ENCODE measurements at regions not wholly inside any gene's neighbourhood (a gene's known extent, or its start where the extent isn't known, plus 50 kb on each side); places are given as distances from the start of the nearest gene placed in this dataset.

- TF ChIP-seq, protein P1, sequence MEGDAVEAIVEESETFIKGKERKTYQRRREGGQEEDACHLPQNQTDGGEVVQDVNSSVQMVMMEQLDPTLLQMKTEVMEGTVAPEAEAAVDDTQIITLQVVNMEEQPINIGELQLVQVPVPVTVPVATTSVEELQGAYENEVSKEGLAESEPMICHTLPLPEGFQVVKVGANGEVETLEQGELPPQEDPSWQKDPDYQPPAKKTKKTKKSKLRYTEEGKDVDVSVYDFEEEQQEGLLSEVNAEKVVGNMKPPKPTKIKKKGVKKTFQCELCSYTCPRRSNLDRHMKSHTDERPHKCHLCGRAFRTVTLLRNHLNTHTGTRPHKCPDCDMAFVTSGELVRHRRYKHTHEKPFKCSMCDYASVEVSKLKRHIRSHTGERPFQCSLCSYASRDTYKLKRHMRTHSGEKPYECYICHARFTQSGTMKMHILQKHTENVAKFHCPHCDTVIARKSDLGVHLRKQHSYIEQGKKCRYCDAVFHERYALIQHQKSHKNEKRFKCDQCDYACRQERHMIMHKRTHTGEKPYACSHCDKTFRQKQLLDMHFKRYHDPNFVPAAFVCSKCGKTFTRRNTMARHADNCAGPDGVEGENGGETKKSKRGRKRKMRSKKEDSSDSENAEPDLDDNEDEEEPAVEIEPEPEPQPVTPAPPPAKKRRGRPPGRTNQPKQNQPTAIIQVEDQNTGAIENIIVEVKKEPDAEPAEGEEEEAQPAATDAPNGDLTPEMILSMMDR (IDR thresholded peaks at IDR 0.05): no peak
- TF ChIP-seq POLR2A (IDR thresholded peaks at IDR 0.05): no peak
- no peak for TF ChIP-seq EP300 (IDR thresholded peaks at IDR 0.05)
- no peaks in the 10 kb centered on the region for H3K27me3 ChIP-seq
Observed at GRCh38 chr13:97875218-97875617, 78.3 kb upstream of the IPO5 start.

DNA sequence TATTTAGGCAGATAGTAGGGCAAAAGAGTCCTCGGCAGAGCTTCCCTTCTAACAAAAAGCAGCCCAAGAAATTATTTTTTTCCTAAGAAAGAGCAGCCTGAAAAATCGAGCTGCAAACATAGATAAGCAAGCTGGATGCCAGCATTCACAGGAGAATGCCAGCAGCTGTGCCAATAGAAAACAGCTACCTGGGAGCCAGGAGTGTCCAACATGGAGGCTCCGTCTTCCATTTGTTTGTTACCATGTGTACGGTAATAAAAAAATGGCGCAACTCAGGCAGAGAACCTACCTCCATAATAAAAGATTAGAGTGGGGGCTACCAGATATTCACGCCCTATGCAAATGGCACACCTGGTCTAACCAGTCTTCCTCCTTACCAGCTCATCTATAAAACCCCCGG, 77.6 kb upstream of the IPO5 start:
- Histone ChIP-seq H3K27me3 (no peaks in the 10 kb centered on the region), H3K4me3 (no peak overlapping the region), H3K36me3 (no peaks in the 10 kb centered on the region), H3K4me1 (peaks cover 0 to 20% (median 2%) of the 10 kb centered on the region in 4 donors), H3K9me3 (no peaks in the 10 kb centered on the region), H3K27ac (no peak overlapping the region)
- no peak for TF ChIP-seq POLR2A (IDR thresholded peaks at IDR 0.05)
- TF ChIP-seq, protein P1 (IDR thresholded peaks at IDR 0.05): no peak
- TF ChIP-seq EP300 (IDR thresholded peaks at IDR 0.05): no peak
- DNase-seq (ENCODE audit: low spot score in 2 of 2): no peak
- 93 to 96% methylated on average over 7 of the region's 7 CpGs for WGBS, 2 donors

More at GRCh38 chr13:97875218-97875617, 78.3 kb upstream of the IPO5 start:
- H3K4me1 ChIP-seq: peaks cover 0 to 17% (median 2%) of the 10 kb centered on the region in 4 donors
- H3K27ac ChIP-seq: no peak overlapping the region
- no peaks in the 10 kb centered on the region for H3K9me3 ChIP-seq
- H3K4me3 ChIP-seq: no peak overlapping the region
- H3K36me3 ChIP-seq: no peaks in the 10 kb centered on the region
- 73 to 81% methylated on average over 9 of the region's 9 CpGs for WGBS, 2 donors
- no peak for DNase-seq (ENCODE audit: low spot score in 2 of 2)

- DNase-seq (ENCODE audit: low spot score in 2 of 2): no peak
Observed at GRCh38 chr13:97878431-97879375, 74.8 kb upstream of the IPO5 start.

DNA sequence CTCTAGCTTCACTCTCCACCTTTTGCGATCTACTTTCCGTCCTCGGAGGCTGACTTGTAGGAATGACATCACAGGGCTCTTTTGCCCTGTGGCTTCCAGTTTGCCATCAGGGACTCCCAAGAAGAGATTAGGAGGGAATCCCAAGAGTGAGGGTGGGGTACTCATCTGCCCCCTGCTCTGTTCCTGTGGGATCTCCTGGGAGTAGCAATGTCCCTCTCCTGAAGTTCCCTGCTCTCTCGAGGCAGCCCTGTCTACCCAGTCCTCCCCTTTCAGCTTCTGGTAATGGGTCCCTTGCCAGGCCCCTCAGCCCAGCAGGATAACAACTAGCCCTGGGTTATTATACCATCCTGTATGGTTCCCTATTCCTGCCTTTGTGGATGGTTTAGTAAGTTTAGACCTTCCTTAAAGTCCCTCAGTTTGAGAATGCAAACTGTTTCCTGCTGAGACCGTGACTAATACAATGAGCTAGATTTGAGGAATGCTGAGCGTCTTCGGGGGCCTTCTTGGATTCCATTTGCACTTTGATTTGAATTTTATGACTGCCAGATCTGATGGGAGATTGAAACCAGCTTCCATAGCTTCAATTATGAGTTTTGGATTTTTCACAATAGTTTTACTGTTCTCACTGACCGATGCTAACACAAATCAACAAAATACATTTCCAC, 73.7 kb upstream of the IPO5 start:
- Histone ChIP-seq H3K36me3 (no peaks in the 10 kb centered on the region), H3K27me3 (no peaks in the 10 kb centered on the region), H3K9me3 (no peaks in the 10 kb centered on the region), H3K4me1 (peaks cover 0 to 20% (median 2%) of the 10 kb centered on the region in 4 donors), H3K27ac (peak overlapping the region in 2 of 4 donors; percentile 69 to 78), H3K4me3 (no peak overlapping the region)
- DNase-seq (ENCODE audit: low spot score in 2 of 2): no peak
- no peak for TF ChIP-seq EP300 (IDR thresholded peaks at IDR 0.05)
- WGBS, 2 donors: 37 to 42% methylated on average over 8 of the region's 8 CpGs

More at GRCh38 chr13:97878431-97879375, 74.8 kb upstream of the IPO5 start:
- 61 to 62% methylated on average over 9 of the region's 9 CpGs for WGBS, 2 donors
- peaks cover 0 to 20% (median 2%) of the 10 kb centered on the region in 4 donors for H3K4me1 ChIP-seq
- TF ChIP-seq POLR2A (IDR thresholded peaks at IDR 0.05) (no peak), EP300 (IDR thresholded peaks at IDR 0.05) (no peak)
- TF ChIP-seq, protein P1 (IDR thresholded peaks at IDR 0.05): no peak
- H3K36me3 ChIP-seq: no peaks in the 10 kb centered on the region
- H3K27me3 ChIP-seq: no peaks in the 10 kb centered on the region
- no peaks in the 10 kb centered on the region for H3K9me3 ChIP-seq
- H3K27ac ChIP-seq: no peak overlapping the region
- no peak overlapping the region for H3K4me3 ChIP-seq

GRCh38 chr13:97880311-97880675, 73.2 kb upstream of the IPO5 start:
- Histone ChIP-seq H3K4me3 (no peak overlapping the region), H3K27me3 (no peaks in the 10 kb centered on the region), H3K27ac (peak overlapping the region in 2 of 4 donors; percentile 69 to 78), H3K4me1 (peaks cover 0 to 20% (median 2%) of the 10 kb centered on the region in 4 donors), H3K36me3 (no peaks in the 10 kb centered on the region), H3K9me3 (no peaks in the 10 kb centered on the region)
- TF ChIP-seq, protein P1 (IDR thresholded peaks at IDR 0.05): no peak
- no peak for TF ChIP-seq EP300 (IDR thresholded peaks at IDR 0.05)
- WGBS, 2 donors: 37 to 45% methylated on average over 5 of the region's 5 CpGs
- DNase-seq (ENCODE audit: low spot score in 2 of 2): no peak
